ENCODE measurements at regions not wholly inside any gene's neighbourhood (a gene's known extent, or its start where the extent isn't known, plus 50 kb on each side); places are given as distances from the start of the nearest gene placed in this dataset.
"Not testable (repeated sequence)": the region's sequence is repeated elsewhere in the genome, so short reads cannot be mapped to it uniquely, and the experiment has no call there.

DNA sequence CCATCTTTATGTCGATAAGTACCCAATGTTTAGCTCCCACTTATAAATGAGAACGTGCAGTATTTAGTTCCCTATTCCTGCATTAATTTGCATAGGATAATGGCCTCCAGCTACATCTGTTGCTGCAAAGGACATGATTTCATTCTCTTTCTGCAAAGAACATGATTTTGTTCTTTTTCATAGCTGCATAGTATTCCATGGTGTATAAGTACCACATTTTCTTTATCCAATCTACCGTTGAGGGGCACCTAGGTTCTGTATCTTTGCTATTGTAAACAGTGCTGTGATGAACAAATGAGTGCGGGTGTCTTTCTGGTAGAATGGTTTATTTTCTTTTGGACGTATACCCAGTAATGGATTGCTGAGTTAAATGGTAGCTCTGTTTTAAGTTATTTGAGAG, 63.0 kb downstream of the HLX start:
- no peak for DNase-seq (ENCODE audit: low spot score)

DNA sequence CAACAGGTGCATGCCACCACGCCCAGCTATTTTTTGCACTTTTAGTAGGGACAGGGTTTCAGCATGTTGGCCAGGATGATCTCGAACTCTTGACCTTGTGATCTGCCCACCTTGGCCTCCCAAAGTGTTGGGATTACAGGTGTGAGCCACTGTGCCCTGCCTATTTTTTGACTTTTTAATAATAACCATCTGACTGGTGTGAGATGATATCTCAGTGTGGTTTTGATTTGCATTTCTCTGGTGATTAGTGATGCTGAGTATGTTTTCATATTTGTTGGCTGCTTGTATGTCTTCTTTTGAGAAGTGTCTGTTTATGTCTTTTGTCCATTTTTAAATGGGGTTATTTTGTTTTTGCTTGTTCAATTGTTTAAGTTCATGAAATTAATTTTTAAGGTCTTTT, 63.7 kb downstream of the HLX start:
- DNase-seq (ENCODE audit: low spot score), result not testable (repeated sequence)

DNA sequence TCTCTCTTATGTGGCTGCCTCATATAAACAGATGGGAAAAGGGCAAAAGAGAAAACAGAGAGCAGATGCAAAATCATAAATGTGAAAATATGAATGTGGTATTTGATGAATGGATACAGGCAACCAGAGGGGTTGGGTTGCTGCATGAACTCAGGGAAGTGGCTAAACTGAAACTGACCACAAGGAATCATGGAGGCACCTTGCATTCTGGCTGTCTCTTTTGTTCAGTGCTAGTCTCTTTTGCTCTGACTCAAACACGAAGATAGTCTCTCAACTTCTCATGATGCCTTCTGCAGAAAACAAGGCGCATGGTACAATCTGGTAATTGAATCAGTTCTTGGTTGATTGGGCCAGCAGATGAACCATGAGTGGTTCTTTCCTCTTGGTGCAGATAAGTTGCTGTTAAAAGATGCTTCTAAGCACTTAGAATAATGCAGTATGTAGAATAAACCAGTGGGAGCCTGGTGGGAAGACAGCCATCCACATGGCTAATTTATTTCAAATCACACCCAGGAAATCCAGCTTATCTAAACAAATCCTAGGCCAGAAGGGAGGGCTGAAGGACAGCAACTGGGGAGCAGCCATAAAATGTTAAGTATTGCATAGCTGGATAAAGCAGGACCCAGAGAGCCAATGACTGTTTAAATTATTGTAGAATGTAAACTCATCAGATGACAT, 64.2 kb downstream of the HLX start:
- DNase-seq (ENCODE audit: low spot score), result no peak

DNA sequence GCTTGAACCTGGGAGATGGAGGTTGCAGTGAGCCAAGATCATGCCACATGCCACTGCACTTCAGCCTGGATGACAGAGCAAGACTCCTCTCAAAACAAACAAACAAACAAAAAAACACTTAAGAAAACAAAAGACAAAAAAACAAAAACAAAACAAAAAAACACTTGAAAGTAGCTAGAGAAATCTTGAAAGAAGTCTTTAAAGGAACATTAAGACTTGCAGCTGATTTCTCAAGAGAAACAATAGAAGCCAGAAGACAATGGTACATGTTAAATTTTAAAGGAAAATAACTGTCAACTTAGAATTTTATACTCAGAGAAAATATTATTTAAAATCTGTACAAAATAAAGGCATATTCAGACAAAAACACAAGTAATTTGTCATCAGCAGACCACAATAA, 71.3 kb downstream of the HLX start:
- DNase-seq (ENCODE audit: low spot score), result no peak

DNA sequence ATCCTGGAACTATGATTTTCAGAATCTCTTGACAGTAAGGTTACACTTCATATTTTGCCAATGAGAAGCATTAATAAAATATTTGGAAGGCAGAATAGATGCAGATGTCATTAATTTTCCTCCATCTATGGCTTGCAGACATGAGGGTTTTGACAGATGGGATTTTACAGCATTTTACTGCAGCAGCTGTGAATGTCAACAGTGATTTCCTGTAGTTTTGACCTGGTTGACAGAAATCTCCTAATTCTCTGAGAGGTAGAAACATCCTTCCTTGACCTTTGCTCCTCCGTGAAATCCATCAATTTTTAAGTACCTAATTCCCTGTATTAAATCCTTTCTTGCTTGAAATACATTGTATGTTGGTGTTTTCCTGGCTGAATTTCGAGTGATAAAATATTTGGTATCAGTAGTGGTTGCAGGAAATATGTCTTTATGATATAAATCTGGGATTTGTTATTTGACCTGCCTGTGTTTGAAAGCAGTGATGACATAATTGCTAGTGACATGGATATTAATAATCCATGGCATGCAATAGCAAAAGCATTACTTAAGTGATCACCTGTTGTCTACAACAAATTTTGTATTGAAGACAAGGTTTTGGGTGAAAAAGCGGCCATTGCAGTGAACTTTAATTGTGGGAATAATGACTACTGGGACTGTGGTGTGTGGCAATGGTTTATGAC, 73.9 kb downstream of the HLX start:
- no peak for DNase-seq (ENCODE audit: low spot score)

DNA sequence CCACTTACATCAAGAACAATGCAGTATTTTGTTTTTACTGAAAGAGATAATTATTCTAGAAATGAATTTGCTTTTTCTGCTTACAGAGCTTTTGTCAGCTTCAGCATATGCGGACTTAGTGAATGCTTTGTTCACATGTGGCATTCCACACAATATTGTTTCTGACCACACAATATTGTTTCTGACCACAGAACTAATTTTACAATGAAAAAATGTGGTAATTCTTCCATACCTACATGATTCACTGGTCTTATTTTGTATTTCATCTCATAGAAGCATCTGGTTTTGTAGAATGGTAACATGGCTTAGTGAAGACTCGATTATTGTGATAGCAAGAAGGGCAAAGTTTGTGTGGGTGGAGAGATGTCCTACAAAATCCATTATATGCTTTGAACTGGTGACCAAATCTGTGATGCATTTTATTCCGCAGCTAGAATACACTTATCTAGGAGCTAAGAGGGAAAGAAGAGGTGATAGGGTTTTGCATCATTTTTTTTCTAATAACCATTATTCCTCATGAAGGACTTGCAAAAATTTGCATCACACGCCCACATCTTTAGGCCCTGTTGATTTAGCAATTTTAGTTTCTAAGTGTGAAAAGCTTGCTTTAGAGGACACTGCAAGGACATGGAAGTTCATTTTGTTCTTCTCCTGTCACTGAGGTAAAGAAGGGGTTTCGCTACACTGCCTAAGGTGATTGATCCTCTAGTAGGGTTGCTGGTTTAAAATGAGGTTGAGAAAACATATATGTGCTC, 75.3 kb downstream of the HLX start:
- DNase-seq (ENCODE audit: low spot score), result no peak

DNA sequence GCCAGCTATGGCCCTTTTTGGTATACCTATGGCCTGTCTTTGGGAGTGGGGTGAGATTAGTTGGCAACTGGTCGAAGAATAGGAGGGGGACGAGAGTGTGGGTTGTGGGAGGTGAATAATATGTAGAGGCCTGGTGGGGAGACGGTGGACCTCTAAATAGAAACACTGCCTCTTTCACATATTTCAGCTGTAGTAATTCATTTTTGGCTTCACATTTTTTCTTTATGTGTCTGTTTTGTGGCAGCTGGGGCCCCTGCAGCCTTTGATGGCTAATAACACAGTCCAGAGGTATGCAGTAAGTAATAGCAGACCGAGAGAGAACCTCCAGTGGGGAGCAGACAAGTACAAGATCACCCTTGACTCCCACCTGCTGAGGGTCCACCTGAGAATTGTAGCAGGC, 75.9 kb downstream of the HLX start:
- DNase-seq (ENCODE audit: low spot score), result no peak

DNA sequence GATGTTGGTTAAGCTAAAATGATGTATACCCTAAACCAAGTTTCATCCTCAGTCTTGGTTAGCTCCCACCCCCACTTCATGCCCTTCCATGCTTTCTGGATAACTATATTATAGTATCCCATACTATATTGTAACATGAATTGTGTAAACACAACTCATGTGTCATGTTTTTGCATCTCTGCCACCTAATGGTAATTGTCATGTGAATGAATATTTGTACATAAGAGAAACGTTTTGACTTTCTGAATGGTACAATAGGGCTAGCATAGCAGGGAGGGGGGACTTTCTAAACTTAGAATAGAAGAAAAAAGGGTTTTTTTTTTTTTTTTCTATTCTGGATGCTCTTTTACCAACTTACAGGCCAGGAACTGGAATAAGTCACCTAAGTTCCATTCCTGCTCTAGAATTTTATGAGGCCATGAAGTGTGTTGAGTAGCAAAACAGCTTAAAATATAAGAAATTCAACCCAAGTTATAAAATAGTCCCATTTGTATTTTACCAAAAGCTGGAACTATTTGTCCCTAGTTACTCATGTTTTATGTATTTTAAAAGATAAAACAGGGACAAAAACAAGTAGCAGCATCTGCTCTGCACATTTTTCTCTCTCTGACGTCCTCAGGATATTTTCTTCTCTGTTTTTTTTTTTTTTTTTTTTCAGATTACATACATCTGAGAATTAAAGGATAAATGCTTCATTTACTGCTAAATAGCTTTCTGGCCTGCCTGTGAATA, 77.4 kb downstream of the HLX start:
- no peak for DNase-seq (ENCODE audit: low spot score)

DNA sequence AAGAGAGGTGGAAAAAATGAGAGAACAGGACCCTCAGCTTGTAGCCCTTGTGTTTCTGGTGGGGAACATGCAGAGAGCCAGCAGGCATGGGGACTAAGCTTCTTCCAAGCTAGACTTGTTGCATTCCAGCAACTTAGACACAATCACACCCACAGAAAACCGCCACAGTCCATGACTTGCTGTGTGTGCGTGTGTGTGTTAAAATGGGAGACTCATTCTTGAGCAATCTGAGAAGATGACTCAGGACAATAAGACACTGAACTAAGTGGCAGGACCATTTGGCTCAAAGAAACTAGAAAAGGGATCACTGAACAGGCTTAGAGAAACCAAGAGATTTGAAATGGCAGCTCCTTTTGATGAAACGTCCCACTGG, 78.0 kb downstream of the HLX start:
- peak; percentile 62 for DNase-seq (ENCODE audit: low spot score)

DNA sequence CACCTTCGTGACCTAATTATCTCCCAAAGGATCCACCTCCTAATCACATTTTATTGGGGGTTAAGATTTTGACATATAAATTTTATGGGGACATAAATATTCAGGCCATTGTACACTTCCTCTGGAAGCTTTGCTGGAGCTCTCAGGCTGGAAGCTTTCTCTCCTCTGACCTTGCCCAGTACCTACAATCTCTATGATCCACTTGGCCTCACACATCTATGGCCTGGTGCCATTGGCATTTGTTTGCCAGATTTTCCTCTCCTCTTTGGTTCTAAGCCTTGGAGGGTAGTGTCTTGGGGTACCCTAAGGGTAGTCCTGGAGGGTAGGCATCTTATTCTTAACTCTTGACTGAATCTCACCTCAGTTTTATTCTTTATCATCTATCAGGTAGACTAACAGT, 79.0 kb downstream of the HLX start:
- no peak for DNase-seq (ENCODE audit: low spot score)

DNA sequence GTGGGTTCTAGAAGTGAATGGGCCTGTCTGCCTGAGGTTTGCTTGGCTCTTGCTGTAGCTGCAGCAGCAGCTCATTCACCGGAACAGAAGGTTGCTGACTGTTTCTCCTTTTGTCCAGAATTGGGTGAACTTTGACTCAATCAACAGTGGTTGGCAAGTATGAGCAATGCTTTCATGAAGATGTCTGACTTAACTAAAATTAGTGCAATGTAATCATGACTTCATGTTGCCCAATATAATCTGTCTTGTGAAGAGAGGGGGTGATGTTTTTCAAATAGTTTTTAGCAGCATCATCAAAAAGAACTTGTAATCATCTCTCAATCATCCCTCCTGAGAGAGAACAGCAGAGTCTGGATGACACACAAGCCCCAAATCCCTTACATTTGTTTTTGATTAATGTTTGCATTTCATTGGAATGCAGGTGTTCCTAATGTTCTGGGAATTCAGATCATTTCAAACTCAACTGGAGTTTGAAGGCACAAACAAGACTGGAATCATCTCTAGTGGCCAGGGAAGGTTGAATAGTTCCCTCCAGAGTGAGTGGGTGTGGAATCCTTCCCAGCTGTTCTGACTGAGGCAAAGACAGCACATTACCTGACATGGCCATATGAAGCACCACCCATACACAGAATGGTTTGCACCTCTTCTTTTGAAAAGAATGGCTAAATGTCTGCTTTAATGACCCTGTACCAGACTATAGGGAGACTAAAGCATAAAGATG, 82.9 kb downstream of the HLX start:
- DNase-seq (ENCODE audit: low spot score), result peak; percentile 77

DNA sequence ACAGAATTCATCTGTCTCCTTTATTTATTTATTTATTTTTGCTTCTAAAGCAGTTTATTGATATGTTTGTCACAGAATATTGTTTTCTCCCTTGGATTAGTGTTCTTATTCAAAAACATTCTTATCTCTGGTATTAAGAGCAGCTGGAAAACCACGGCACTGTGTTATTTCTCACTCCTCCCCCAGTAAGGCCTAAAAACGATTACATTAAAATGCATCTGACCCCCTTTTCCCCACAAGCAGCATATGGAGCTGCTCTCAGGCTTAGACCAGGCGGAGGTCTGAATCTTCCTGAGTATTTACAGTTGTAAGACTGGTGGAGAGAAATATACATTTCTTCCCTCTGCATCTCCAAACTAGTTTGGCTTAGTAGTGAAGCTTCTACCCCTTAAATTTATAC, 86.8 kb downstream of the HLX start:
- DNase-seq (ENCODE audit: low spot score), result no peak

DNA sequence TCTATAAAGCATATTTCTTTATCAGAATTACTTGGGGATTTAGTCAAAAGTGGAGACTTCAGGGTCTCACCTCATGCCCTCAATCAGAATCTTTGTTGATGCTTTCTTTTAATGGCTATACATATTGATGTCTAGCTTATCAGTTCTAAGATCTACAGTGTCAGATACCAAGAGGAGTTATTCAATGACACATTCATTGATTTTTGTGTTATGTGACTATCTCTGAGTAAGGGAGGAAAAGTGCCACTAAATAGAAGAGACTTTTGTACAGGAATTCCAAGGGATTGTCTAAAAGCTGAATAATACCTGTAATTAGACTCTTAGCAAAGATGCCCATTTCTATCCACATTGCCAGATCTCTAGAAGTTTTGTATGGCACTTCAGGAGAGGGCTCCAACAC, 87.2 kb downstream of the HLX start:
- no peak for DNase-seq (ENCODE audit: low spot score)

DNA sequence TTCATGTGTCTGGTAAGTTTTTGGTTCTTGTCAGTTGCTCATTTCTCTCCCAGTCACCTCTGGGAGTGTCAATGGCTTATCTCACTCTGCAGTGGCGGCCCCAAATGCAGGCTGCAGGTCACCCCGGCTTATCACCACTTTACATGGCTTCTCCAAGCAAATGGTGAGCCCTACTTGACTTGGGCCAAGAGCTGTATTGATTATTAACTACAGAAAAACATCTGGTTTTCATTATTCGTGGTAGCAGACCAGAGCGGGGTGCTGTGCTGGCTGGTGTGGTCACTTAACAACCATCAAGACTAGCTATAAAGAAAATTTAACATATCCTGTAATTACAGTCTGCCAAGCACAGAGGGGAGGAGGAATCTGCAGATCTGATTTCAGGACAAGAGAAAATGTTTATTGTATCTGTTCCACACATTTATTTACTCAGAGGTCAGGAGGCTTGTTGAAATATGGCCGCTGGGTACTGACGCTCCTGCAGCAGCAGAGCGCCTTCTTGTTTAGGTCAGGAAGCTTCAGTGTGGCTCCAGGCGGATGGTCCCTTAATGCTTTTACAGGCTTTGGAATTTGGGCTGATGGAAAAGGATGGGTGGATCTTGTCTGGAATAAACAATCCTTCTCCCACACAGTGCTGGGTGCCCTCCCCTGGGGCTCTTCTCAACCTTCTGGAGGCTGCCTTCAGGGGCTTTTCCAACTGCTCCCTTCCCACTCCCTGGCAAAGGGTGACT, 87.8 kb downstream of the HLX start:
- no peak for DNase-seq (ENCODE audit: low spot score)

DNA sequence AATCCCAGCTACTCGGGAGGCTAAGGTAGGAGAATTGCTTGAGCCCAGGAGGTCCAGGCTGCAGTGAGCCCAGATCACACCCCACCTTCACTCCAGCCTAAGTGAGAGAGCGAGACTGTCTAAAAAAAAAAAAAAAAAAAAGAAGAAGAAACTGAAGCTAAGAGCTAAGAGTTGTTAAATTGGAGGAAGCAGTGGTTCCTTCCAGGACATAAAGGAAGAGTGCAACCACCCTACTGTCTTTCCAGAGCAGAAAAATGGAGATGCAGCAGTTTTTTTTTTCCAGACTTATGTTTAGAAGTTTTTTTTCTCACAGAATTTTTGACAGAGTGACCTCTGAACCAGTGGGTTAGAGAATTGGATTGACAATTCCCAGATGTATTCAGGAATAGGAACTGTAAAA, 88.7 kb downstream of the HLX start:
- DNase-seq (ENCODE audit: low spot score), result no peak

DNA sequence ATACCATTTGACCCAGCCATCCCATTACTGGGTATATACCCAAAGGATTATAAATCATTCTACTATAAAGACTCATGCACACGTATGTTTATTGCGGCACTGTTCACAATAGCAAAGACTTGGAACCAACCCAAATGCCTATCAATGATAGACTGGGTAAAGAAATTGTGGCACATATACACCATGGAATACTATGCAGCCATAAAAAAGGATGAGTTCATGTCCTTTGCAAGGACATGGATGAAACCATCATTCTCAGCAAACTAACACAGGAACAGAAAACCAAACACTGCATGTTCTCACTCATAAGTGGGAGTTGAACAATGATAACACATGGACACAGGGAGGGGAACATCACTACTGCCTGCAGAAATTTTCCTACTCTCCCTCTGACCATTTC, 90.0 kb downstream of the HLX start:
- not testable (repeated sequence) for DNase-seq (ENCODE audit: low spot score)

DNA sequence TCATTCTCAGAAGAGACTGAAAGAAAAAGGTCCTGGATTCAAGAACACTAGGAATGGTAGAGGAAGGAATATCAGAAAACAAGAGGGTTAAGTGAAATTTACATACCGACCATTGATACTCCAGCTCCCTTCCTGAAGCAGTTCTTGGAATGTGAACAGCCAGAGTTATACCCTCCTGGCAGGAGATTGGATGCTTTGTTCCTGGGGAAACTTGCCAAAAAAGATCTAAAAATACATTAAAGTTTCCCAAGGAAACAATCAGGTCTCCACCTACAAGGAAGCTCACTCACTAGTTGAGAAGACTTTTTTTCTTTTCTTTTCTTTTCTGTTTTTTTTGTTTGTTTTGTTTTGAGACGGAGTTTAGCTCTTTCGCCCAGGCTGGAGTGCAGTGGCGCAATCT, 91.1 kb downstream of the HLX start:
- DNase-seq (ENCODE audit: low spot score), result peak; percentile 22

DNA sequence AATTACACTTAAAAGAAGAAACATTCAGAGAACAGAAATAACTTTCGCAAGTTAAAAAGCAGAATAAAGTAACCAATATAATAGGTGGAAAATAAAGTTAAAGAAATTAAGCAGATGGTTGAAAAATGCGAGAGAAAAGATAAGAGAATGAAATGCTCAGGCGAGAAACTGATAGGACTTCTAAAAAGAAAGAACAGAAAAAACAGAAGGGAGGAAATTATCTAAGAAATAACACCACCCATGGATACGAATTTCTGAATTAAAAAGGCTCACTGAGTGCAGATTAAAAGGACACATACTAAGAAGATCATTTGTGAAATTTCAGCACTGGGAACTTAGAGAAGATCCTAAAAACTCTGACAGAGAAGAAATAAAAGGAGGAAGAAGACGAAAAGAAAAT, 92.0 kb downstream of the HLX start:
- DNase-seq (ENCODE audit: low spot score), result no peak

DNA sequence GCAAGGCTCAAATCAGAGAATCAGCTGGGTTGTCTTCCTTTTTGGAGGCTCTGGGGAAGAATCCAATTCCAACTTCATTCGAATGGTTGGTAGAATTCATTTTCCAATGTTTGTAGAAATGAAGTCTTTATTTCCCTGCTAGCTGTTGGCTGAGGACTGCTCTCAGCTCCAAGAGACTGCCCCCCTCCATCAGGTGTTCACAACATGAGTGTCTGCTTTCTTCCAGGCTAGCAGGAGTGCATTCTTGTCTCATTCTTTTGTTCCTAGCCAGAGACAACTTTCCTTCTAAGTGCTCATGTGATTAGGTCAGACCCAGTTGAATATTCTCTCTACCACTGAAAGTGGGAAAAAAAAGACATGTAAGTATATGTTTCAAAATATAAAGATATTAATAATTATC, 95.2 kb downstream of the HLX start:
- no peak for DNase-seq (ENCODE audit: low spot score)

DNA sequence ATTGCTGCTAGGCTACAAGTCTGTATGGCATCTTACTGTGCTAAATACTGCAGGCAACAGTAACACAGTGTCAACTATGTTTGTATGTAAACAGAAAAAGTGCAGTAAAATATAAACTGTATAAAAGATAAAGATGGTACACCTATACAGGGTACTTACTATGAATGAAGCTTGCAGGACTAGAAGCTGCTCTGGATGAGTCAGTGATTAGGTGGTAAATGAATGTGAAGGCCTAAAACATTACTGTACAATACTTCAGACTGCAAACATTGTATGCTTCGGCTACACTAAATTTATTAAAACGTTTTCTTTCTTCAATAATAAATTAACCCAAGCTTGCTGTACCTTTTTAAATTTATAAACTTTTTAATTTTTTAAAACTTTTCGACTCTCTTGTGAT, 97.1 kb downstream of the HLX start:
- no peak for DNase-seq (ENCODE audit: low spot score)

DNA sequence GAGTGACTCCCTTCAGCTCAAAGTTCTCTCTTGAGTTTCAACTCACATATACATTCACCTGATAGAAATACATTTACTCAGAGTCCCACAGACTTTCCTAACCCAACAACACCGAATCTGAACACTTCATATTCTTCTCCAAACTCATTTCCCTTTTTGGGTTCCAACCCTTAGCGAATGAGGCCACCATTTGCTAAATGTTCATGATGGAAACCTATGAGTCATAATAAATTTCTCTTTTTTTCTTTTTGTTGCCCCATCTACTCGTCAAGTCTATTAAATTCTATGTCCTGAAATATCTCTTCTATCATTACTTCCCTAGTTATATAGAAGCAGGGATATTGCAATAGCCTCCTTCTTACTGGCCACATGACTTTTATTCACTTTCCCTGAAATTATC, 100.1 kb downstream of the HLX start:
- DNase-seq (ENCODE audit: low spot score), result no peak

Measured in GM03348 (cell line).